K562 (cell line): ENCODE measurements at regions not wholly inside any gene's neighbourhood (a gene's known extent, or its start where the extent isn't known, plus 50 kb on each side); places are given as distances from the start of the nearest gene placed in this dataset.

Source experiments
- ATAC-seq: fragments of 200-7000 bp; cut with Tn5 transposase; 3 replicates; pipeline ENCODE4 v1.9.1; 2020; ENCODE audit warnings: moderate library complexity
- BruUV-seq: library from RNA; stranded (reverse); fragments of 400-500 nt; replicated peaks from 2 replicates; lab custom pipeline; 2021; lab: Mats Ljungman, UMichigan
- CTCF ChIA-PET: fragments of 300-600 bp; formaldehyde crosslinking; extraction: SDS; loops from one replicate; lab custom pipeline; 2021; ENCODE audit warnings: low intra/inter-chr PET ratio; lab: Yijun Ruan, JAX
- POLR2A ChIA-PET: fragments of 300-600, 350-650 bp; sonication (Branson Sonifier 250); formaldehyde crosslinking; extraction: SDS; loops from one replicate; lab custom pipeline; 2021; ENCODE audit warnings: antibody characterized with exemption, inconsistent platforms; lab: Yijun Ruan, JAX
- DNase-seq, 4 experiments: peaks; one replicate each; pipeline versions ENCODE4 v3.0.0 to v3.0.0-alpha.2; 2011 to 2018; ENCODE audit warnings: low spot score in 3 of 4, mixed read lengths in 3 of 4; ENCODE audit errors: extremely low read depth in 1 of 4
- FAIRE-seq: peaks from 2 replicates; lab custom pipeline; 2011; peaks lifted over from hg19 to GRCh38; lab: Jason Lieb, UNC
- H2AFZ ChIP-seq: 2 replicates; pipeline ENCODE4 v1.6.0; 2011; ENCODE audit warnings: low read depth, low read length, control low read depth, inconsistent platforms
- H3K27ac ChIP-seq: fragments of 200-600 bp; 3 replicates; pipeline ENCODE4 v1.8.0; 2011; ENCODE audit warnings: low read depth, mild to moderate bottlenecking, control low read depth, inconsistent platforms, low read length, moderate library complexity, mixed read lengths; ENCODE audit errors: extremely low read depth
- H3K27me3 ChIP-seq, 2 experiments: fragments of 300-600 bp in 1 of 2; 2 replicates in 1 of 2; 3 replicates in 1 of 2; pipeline versions ENCODE4 v1.6.0 to v1.8.0; 2011; ENCODE audit warnings: inconsistent platforms in 2 of 2, low read length in 2 of 2, mild to moderate bottlenecking in 1 of 2, mixed read lengths in 1 of 2, moderate library complexity in 1 of 2; ENCODE audit not compliant: control insufficient read depth in 2 of 2, insufficient read depth in 2 of 2
- H3K36me3 ChIP-seq: fragments of 300-600 bp; 3 replicates; pipeline ENCODE4 v1.8.0; 2011; ENCODE audit warnings: mild to moderate bottlenecking, low read length, inconsistent platforms; ENCODE audit not compliant: control insufficient read depth, insufficient read depth
- H3K4me1 ChIP-seq, 2 experiments: fragments of 200-600 bp in 1 of 2; replicated peaks in 1 of 2; 2 replicates in 1 of 2; 3 replicates in 1 of 2; pipeline versions ENCODE4 v1.5.1 to v1.8.0; 2011; ENCODE audit warnings: inconsistent platforms in 2 of 2, low read length in 2 of 2, mild to moderate bottlenecking in 1 of 2, mixed read lengths in 1 of 2, moderate library complexity in 1 of 2; ENCODE audit not compliant: control insufficient read depth in 2 of 2, insufficient read depth in 2 of 2
- H3K4me2 ChIP-seq: 2 replicates; pipeline ENCODE4 v1.6.1; 2011; ENCODE audit warnings: low read length, control low read depth, inconsistent platforms, mixed read lengths; ENCODE audit not compliant: insufficient read depth
- H3K4me3 ChIP-seq: fragments of 200-600 bp; sonication (generic), shearing (Covaris generic); 2 replicates; pipeline ENCODE4 v1.5.1; 2016; ENCODE audit warnings: control low read depth, inconsistent platforms
- H3K79me2 ChIP-seq: fragments of 200-600 bp; 3 replicates; pipeline ENCODE4 v1.8.0; 2011; ENCODE audit warnings: low read length, inconsistent platforms; ENCODE audit not compliant: control insufficient read depth, insufficient read depth
- H3K9ac ChIP-seq, 2 experiments: 2 replicates each; pipeline versions ENCODE4 v1.6.0 to v1.6.1; 2011; ENCODE audit warnings: low read depth in 2 of 2, low read length in 2 of 2, control low read depth in 1 of 2, inconsistent platforms in 1 of 2, mild to moderate bottlenecking in 1 of 2, mixed read lengths in 1 of 2; ENCODE audit not compliant: insufficient read depth in 1 of 2
- H3K9me1 ChIP-seq: one replicate; pipeline ENCODE4 v1.6.0; 2011; ENCODE audit warnings: inconsistent platforms, mild to moderate bottlenecking, low read length, moderate library complexity; ENCODE audit not compliant: control insufficient read depth, insufficient read depth
- H3K9me3 ChIP-seq: replicated peaks from 2 replicates; pipeline ENCODE4 v1.5.1; 2011; ENCODE audit warnings: low read depth, low read length, inconsistent platforms; ENCODE audit not compliant: control insufficient read depth, insufficient read depth
- H4K20me1 ChIP-seq: replicated peaks from 2 replicates; pipeline ENCODE4 v1.6.1; 2011; ENCODE audit warnings: low read length, inconsistent platforms, mixed read lengths; ENCODE audit not compliant: control insufficient read depth, insufficient read depth
- BRCA1 ChIP-seq, 2 experiments: fragments of 450-650 bp in 1 of 2; sonication (generic) in 1 of 2; formaldehyde crosslinking in 1 of 2; IDR thresholded peaks; 2 replicates each; pipeline versions ENCODE4 v1.5.0 to v1.6.1; 2017 to 2020; ENCODE audit warnings: mild to moderate bottlenecking in 1 of 2, missing genetic modification reagents in 1 of 2
- CBX3 ChIP-seq, 2 experiments: IDR thresholded peaks; 1 replicate in 1 of 2; 2 replicates in 1 of 2; pipeline ENCODE4 v1.6.1; 2012; ENCODE audit warnings: inconsistent platforms in 2 of 2, low read length in 2 of 2, borderline replicate concordance in 1 of 2, control low read depth in 1 of 2
- CBX5 ChIP-seq: IDR thresholded peaks from 2 replicates; pipeline ENCODE4 v1.6.1; 2014; ENCODE audit warnings: low read depth, borderline replicate concordance
- CBX8 ChIP-seq: fragments of 200-600 bp; sonication (generic); IDR thresholded peaks from 2 replicates; pipeline ENCODE4 v1.6.1; 2012; ENCODE audit warnings: borderline replicate concordance, mixed run types, low read depth, mild to moderate bottlenecking, moderate library complexity, mixed read lengths, low read length, control low read depth, inconsistent platforms; ENCODE audit not compliant: poor library complexity, severe bottlenecking; ENCODE audit errors: extremely low read depth
- CEBPB ChIP-seq: fragments of 450-650 bp; IDR thresholded peaks from 2 replicates; pipeline ENCODE4 v1.6.1; 2016; ENCODE audit warnings: missing genetic modification characterization, missing compliant biosample characterization
- COPS2 ChIP-seq: fragments of 450-650 bp; conservative IDR thresholded peaks from 2 replicates; pipeline ENCODE4 v1.6.1; 2016; ENCODE audit warnings: mild to moderate bottlenecking, moderate library complexity
- HOXB6 ChIP-seq: fragments of 250-450 bp; sonication (Bioruptor Pico); IDR thresholded peaks from 2 replicates; pipeline ENCODE4 v1.5.1; 2022; ENCODE audit warnings: mild to moderate bottlenecking, borderline replicate concordance
- POU5F1 ChIP-seq: fragments of 150-350 bp; IDR thresholded peaks from 2 replicates; pipeline ENCODE4 v1.6.1; 2014; ENCODE audit warnings: borderline replicate concordance, low read length, low read depth, mild to moderate bottlenecking; ENCODE audit not compliant: partially characterized antibody
- PRPF4 ChIP-seq: fragments of 200-400 bp; formaldehyde crosslinking; IDR thresholded peaks from one replicate; pipeline ENCODE4 v1.6.1; 2017; ENCODE audit warnings: low read length, low read depth, mild to moderate bottlenecking; ENCODE audit not compliant: insufficient read depth, poor library complexity, severe bottlenecking
- RUNX1 ChIP-seq: sonication (generic); IDR thresholded peaks from 2 replicates; pipeline ENCODE4 v1.6.1; 2016; ENCODE audit warnings: antibody characterized with exemption, low read depth
- SMAD3 ChIP-seq: fragments of 450-650 bp; formaldehyde crosslinking; conservative IDR thresholded peaks from 2 replicates; pipeline ENCODE4 v1.4.0; 2020; ENCODE audit warnings: mild to moderate bottlenecking
- SMARCC2 ChIP-seq: fragments of 450-650 bp; IDR thresholded peaks from 2 replicates; pipeline ENCODE4 v1.6.1; 2017; ENCODE audit warnings: antibody characterized with exemption, moderate library complexity, mild to moderate bottlenecking, low read depth
- SRSF1 ChIP-seq: fragments of 200-400 bp; formaldehyde crosslinking; IDR thresholded peaks from 2 replicates; pipeline ENCODE4 v1.6.1; 2017; ENCODE audit warnings: mild to moderate bottlenecking, low read depth, low read length, moderate library complexity
- ZNF175 ChIP-seq: fragments of 200-800 bp; sonication (Bioruptor generic); IDR thresholded peaks from 2 replicates; pipeline ENCODE4 v1.6.1; 2016; ENCODE audit warnings: low read depth, mild to moderate bottlenecking, missing genetic modification characterization, missing compliant biosample characterization
- ZNF41 ChIP-seq: fragments of 250-450 bp; sonication (Bioruptor Pico); conservative IDR thresholded peaks from 2 replicates; pipeline ENCODE4 v1.4.0; 2020; ENCODE audit warnings: mild to moderate bottlenecking
- WGBS: fragments of 100-300 bp; shearing (Covaris generic); methylation state at CpG from one replicate; pipeline ENCODE4 v1.1.6; 2016; ENCODE audit warnings: low coverage, mixed read lengths; ENCODE audit not compliant: insufficient coverage; ENCODE audit errors: missing lambda C conversion rate; 5-methylcytosine and 5-hydroxymethylcytosine counted together
- in situ Hi-C: fragments of 300-500 bp; cut with MboI; formaldehyde crosslinking; loops from 4 replicates; pipeline ENCODE4 v1.15.0; 2018; ENCODE audit warnings: inconsistent platforms, mixed read lengths
- intact Hi-C: fragments of 100-400 bp; cut with micrococcal nuclease; formaldehyde crosslinking; loops from 2 replicates; pipeline ENCODE4 v1.14.2; 2022
- TF ChIP-seq, protein P1 (sequence below): fragments of 450-650 bp; formaldehyde crosslinking; conservative IDR thresholded peaks from 2 replicates; pipeline ENCODE4 v1.4.0; 2022; ENCODE audit warnings: mild to moderate bottlenecking, missing genetic modification characterization
- TF ChIP-seq, protein P2 (sequence below): fragments of 250-450 bp; sonication (Bioruptor Pico); IDR thresholded peaks from 2 replicates; pipeline ENCODE4 v1.8.0; 2022; ENCODE audit warnings: moderate library complexity, mild to moderate bottlenecking, inconsistent platforms
- TF ChIP-seq, protein P3 (sequence below): fragments of 250-450 bp; sonication (Bioruptor Pico); IDR thresholded peaks from 2 replicates; pipeline ENCODE4 v1.5.0; 2021

DNA sequence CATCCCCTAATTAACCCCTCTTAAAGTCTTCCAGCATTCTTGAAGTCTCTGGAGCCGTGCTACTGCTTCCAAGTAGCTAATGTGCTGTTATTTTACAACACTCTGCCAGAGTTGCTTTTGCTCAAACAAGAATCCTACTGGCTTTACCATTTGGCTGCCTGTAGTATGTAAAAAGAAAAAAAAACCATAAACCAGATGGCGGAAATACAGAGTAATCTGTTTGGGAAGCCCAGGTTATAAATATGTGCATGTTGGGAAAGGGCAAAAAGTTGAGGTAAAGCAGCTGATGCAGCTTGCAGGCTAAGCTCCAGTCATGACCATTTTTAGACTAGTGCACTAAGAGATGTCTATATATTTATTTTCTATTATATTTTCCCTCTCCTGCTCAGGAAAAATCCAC is 313.2 kb upstream of the ETAA1 start (continued):
- no peak for TF ChIP-seq PRPF4
- TF ChIP-seq CBX3 (IDR thresholded peaks at IDR 0.05; ENCODE audit: borderline replicate concordance in 1 of 2, low read length in 2 of 2): no peak
- TF ChIP-seq, protein P1, sequence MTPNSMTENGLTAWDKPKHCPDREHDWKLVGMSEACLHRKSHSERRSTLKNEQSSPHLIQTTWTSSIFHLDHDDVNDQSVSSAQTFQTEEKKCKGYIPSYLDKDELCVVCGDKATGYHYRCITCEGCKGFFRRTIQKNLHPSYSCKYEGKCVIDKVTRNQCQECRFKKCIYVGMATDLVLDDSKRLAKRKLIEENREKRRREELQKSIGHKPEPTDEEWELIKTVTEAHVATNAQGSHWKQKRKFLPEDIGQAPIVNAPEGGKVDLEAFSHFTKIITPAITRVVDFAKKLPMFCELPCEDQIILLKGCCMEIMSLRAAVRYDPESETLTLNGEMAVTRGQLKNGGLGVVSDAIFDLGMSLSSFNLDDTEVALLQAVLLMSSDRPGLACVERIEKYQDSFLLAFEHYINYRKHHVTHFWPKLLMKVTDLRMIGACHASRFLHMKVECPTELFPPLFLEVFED (CRISPR knock-in tag): no peak
- no peak for TF ChIP-seq SMARCC2
- no peak for TF ChIP-seq POU5F1
- no peak for TF ChIP-seq ZNF41 (CRISPR knock-in tag)
- TF ChIP-seq, protein P2, sequence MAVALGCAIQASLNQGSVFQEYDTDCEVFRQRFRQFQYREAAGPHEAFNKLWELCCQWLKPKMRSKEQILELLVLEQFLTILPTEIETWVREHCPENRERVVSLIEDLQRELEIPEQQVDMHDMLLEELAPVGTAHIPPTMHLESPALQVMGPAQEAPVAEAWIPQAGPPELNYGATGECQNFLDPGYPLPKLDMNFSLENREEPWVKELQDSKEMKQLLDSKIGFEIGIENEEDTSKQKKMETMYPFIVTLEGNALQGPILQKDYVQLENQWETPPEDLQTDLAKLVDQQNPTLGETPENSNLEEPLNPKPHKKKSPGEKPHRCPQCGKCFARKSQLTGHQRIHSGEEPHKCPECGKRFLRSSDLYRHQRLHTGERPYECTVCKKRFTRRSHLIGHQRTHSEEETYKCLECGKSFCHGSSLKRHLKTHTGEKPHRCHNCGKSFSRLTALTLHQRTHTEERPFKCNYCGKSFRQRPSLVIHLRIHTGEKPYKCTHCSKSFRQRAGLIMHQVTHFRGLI (CRISPR knock-in tag): no peak
- no peak for TF ChIP-seq CEBPB (tag)

DNA sequence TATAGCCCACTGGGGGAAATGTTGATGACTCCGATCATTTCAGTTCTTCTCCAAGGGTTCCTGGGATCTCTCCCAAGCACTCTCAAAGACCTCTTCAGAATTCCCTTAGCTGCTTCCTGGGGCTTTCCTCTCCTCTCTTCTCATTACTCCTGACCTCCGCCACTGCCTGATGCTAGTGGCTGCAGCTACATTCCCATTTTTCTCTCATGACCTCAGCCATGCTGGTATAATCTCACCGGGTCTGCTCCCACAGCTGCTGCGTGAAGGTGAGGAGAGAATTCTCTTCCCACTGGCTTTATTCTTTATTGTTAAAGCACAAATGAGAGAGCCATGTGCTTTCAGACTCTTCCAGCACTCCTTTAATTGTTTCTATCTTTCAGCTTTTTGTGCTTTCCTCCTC is 312.0 kb upstream of the ETAA1 start:
- Histone ChIP-seq H2AFZ (no peak overlapping the region), H3K27me3 (no peaks in the 10 kb centered on the region), H3K9me1 (no peaks in the 10 kb centered on the region), H3K79me2 (no peaks in the 10 kb centered on the region), H3K9ac (no peak overlapping the region), H3K4me3 (no peak overlapping the region), H3K36me3 (no peaks in the 10 kb centered on the region), H3K27ac (no peak overlapping the region), H3K9me3 (no peaks in the 10 kb centered on the region), H3K4me2 (no peak overlapping the region), H3K4me1 (no peaks in the 10 kb centered on the region), H4K20me1 (no peaks in the 10 kb centered on the region)
- POLR2A ChIA-PET: no interaction called here
- in situ Hi-C loops (no loop called here), intact Hi-C loops (no loop called here)
- no peak for ATAC-seq
- 2% methylated on average over 4 of the region's 4 CpGs for WGBS
- DNase-seq: no peak
- no peak for FAIRE-seq
- CTCF ChIA-PET: no interaction called here
- no TSS peak for BruUV-seq
- no peak for TF ChIP-seq SRSF1
- no peak for TF ChIP-seq SMAD3 (CRISPR knock-in tag)
- no peak for TF ChIP-seq ZNF175 (CRISPR knock-in tag)
- no peak for TF ChIP-seq CEBPB (tag)
- no peak for TF ChIP-seq CBX5
- no peak for TF ChIP-seq BRCA1 (IDR thresholded peaks at IDR 0.05)
- no peak for TF ChIP-seq BRCA1 (CRISPR knock-in tag; IDR thresholded peaks at IDR 0.05)
- no peak for TF ChIP-seq CBX8
- no peak for TF ChIP-seq COPS2
- TF ChIP-seq HOXB6 (CRISPR knock-in tag): no peak
- TF ChIP-seq, protein P3, sequence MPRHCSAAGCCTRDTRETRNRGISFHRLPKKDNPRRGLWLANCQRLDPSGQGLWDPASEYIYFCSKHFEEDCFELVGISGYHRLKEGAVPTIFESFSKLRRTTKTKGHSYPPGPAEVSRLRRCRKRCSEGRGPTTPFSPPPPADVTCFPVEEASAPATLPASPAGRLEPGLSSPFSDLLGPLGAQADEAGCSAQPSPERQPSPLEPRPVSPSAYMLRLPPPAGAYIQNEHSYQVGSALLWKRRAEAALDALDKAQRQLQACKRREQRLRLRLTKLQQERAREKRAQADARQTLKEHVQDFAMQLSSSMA (CRISPR knock-in tag): no peak
- no peak for TF ChIP-seq RUNX1
